NCI-H2029 (cell line): ENCODE measurements at regions not wholly inside any gene's neighbourhood (a gene's known extent, or its start where the extent isn't known, plus 50 kb on each side); places are given as distances from the start of the nearest gene placed in this dataset.
A peak's percentile ranks its signal among the peaks of the same experiment; 100 is the strongest.

ENCODE experiments used
- DNase-seq: peaks from one replicate; lab custom pipeline; 2025; lab: John Stamatoyannopoulos, UW

GRCh38 chr12:127533353-127533752 lies 733.6 kb upstream of the TMEM132C start:
- no peak for DNase-seq

DNA sequence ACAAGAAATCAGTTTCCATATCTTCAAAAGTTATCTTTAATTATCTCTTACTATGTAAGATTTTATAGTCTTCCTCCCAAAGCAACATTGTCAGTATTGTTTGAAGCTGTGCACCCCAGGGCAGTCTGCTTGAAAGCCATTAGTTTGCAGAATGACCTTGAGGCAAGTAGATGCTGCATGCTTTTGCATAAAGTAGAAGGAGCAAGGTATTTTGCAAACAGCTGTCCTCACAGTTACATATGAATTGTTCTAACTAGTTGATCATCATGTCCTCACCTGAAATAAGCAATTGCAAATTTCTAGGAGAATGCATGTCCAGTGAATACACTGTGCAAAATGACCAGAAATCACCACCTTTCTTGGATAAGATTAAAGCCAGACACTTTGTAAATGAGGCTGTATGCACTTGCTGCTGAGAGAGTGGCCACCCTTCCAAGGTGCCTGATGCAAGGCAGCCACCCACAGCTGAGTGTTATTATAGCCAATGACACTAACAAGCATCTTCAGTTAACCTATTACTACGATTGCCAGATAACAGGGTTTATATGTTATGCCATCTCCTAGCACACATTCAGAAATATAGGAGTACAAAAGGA lies 730.0 kb upstream of the TMEM132C start:
- DNase-seq, result no peak

- no peak for DNase-seq
Observed at GRCh38 chr12:127538316-127538715, 728.7 kb upstream of the TMEM132C start.

DNA sequence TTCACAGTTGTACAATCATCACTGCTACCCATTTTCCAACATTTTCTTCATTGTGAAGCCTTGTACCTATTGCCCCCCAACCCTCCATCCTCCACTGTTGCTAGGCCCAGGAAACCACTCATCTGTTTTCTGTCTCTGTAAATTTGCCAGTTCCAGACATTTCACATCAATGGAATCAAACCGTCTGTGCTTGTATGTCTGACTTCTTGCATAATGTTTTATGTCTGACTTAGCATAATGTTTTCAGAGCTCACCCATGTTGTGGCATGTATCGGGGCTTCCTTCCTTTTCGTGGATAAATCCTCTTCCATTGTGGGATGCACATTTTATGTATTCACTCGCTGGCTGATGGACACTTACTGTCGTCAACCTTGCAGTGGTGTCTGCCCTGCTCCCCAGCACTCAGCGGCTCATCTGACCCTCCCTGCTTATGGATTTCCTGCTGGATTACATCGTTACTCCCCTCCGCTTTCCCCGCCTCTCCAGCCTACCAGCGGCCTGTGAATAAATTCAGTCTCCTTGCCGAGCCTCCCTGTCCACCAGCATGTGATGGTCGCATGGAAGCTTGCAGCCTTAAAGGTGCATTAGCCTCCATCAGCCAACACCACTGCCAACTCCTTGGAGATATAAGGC lies 727.6 kb upstream of the TMEM132C start:
- no peak for DNase-seq

- no peak for DNase-seq
Observed at GRCh38 chr12:127542391-127542790, 724.6 kb upstream of the TMEM132C start.

DNA sequence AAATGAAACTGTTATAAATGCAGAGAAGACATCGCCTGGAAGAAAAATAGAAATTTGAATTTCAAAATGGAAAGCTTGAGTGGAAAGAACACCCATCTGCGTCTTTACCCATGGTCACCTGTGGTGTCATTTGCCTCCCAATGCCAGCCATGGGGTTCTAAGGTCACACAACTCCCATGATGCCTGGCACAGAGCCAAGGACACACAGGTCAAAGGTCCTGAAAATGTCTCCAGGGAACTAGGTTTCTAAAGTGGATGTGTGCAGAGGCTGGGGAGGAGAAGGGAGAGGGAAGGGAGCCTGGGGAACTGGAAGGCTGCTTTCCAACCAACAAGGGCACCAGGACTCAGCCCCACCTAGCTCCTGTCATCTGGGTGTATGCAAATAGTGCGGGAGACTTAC lies 724.0 kb upstream of the TMEM132C start:
- no peak for DNase-seq

- peak; percentile 69 for DNase-seq
Observed at GRCh38 chr12:127546721-127547505, 720.1 kb upstream of the TMEM132C start.

DNA sequence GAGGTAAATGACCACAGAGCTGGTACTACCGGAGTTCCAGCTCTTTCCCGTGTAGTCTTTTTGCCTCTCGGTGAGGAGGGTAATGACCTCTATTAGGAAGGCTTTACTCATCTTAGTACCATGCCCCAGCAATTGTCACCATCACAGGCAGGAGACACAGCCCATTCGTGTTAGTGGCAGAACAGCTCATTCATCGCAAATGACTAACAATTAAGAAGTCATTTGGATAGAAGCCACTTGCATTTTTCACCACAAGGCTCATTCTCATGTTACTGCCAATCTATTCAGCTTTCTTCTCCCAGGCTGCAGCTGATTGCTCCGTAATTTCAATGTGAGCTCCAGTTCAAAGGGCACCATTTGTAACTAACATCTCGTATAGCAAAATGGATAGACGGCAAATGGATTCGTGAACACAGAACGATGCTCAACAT lies 718.8 kb upstream of the TMEM132C start:
- DNase-seq, result peak; percentile 74

GRCh38 chr12:127550271-127550670 lies 716.7 kb upstream of the TMEM132C start:
- DNase-seq, result no peak

DNA sequence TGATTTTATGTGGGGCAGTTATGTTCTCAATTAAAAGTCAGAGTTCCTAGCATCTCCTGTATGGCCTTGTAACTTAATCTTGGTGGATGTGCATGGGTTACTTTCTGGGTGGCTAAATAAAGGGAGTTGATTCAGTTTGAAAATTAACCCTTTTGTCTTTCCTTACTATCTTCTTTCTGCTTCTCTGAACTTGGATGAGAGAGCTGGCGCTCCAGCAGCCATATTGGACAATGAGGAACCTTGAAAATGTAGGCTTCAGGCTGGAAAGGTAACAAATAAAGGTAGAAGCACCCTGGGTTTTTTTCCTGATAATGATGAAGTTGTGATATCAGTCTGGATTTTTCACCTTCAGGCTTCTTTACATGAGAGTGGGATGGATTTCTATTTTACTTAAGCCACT lies 714.1 kb upstream of the TMEM132C start:
- no peak for DNase-seq

DNA sequence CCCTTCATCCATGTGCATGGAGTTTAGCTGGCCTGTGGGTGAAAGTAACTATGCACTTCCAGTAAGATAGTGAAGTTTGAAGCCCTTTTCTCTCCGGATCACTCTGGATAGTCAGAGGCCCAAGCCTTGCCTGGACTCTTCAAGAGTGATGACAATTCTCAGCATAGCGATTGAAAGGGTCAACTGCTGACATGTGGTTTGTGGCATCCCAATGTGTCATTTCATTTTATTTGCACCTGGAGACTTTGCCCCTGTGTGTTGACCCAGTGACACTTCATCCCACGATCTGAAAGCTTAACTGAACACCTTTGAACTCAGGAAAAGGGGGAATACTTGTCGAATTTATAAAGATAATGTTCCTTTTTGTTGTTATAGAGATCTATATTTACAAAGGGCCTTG lies 711.9 kb upstream of the TMEM132C start:
- no peak for DNase-seq

GRCh38 chr12:127556231-127556886 lies 710.6 kb upstream of the TMEM132C start:
- no peak for DNase-seq

DNA sequence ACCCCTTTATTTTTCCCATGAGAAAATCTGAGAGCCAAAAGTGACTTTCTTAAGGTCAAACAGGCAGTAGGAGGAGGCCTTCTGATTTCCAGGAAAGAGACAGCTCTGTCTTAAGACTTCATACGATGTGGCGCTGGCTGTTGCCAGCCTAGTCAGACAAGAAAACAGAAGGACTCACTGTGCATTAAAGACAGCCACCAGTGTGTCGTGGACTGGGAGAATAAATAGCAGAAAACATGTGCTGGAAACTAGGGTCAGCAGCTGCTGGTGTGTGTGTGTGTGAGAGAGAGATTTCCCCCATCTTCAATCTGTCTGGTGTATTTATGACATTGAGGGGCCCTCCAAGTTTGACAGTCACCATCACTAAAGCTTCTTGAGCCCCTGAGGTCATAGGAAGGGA lies 708.6 kb upstream of the TMEM132C start:
- no peak for DNase-seq

DNA sequence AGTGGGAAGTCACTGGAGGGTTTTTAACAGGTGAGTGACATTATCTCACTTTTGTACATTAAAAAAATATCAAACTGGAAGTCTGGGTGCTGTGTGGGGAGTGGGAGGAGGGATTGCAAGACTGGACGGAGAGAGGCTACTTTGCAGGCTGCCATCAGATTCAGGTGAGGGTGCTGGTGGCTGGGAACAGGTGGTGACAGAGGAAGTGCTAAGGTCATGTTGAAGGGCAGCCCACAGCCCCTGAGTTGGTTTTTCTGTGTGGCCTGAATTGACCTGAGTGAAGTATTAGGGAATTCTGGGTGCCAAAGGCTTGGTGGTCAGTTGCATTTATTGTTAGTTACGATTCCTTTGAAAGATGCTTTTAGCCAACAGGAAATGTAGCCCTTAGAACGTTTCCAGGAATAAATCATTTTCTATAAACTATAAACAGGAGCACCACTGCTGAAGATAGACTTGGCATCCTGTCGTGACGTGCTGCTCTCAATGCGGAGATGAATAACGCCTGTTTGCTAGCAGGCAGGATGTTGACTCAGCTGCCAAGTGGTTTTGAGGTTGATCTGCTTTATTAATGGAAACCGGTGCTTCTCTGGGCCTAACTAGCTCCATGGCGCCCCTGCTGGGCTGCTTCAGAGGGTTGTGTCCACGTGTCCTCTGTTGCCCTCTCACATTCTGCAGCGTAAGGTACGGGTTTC lies 707.5 kb upstream of the TMEM132C start:
- DNase-seq, result peak; percentile 98

DNA sequence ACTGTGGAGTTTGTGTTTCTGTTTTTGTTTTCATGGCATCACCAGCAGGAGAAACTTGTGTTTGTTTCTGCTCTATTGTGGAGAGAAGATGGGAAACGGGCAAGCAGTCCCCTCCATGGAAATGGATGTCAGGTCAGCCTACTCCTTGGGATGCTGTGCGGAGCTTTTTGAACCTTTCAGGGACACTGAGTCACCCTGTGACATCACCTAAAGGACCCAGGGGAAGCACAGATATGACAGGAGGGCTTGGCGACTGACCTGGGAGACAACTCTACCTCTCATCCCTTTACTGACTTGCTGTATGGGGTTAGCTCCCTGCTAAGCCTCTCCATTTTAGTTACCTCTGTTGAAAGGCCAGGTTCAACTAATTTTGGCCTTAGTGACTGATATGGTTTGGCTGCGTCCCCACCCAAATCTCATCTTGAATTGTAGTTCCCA lies 706.9 kb upstream of the TMEM132C start:
- DNase-seq, result no peak

- no peak for DNase-seq
Observed at GRCh38 chr12:127562816-127563215, 704.2 kb upstream of the TMEM132C start.

DNA sequence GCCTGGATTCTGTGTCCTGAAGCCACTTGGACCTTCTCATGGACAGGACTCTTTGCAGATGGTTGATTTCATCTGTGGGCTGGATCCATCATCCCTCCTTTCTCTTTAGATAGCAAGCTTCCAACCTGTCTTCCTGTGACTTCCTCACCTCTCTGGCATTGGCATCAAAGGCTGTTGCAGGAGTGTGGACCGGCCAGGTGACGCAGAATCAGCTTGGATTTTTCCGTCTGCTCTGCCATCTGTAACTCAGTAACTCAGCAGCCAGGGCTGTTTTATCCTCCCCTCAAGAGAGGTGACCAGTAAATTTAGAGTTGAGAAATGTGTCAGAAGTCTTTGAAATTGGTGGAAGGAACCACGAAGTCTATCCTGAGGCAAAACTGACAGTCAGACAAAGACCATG lies 701.7 kb upstream of the TMEM132C start:
- no peak for DNase-seq

- DNase-seq, result no peak
Observed at GRCh38 chr12:127567531-127567930, 699.4 kb upstream of the TMEM132C start.

GRCh38 chr12:127570387-127570786 lies 696.6 kb upstream of the TMEM132C start:
- DNase-seq, result no peak

GRCh38 chr12:127570793-127571360 lies 696.1 kb upstream of the TMEM132C start:
- no peak for DNase-seq

DNA sequence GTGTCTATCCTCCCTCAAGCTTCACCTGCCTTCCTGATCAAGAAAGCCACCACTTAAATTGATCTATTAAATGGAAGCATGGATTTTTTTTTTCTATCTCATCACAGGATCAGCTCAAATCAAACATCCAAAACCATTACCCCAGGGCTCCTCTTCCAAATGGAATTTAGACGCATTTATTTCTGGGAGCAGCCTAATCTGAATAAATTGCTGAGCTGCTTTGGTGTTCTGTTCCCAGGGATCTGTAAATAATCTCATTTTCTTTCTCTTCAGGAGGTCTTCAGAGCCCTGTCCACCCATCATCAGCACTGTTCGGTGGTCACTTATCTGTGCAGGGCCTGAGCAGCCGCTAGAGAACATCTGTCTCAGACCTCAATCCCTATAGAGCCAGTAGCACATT lies 695.4 kb upstream of the TMEM132C start:
- no peak for DNase-seq

DNA sequence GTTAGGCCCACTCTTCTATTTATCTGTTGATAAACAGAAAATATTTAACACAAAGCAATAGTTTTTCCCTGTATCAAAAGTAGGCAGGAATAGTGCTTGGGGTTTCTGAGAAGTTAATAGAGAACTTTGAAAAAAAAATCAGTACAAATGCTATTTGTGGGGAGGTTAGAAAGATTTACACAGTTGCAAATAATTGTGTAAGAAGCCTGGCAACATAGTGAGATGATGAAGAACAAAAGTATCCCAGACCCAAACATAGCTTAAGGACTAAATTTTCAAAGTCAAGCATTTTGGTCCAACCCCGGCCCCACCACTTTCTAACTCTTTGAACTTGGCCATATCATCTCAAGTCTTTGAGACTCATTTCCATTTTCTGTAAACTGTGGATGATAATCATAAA lies 687.5 kb upstream of the TMEM132C start:
- DNase-seq, result no peak
